ENCODE measurements at regions not wholly inside any gene's neighbourhood (a gene's known extent, or its start where the extent isn't known, plus 50 kb on each side); places are given as distances from the start of the nearest gene placed in this dataset.

GRCh38 chr1:30044656-30045144 is 678.7 kb downstream of the MATN1 start:
- TF ChIP-seq POLR2A (IDR thresholded peaks at IDR 0.05): no peak
- TF ChIP-seq, protein P1, sequence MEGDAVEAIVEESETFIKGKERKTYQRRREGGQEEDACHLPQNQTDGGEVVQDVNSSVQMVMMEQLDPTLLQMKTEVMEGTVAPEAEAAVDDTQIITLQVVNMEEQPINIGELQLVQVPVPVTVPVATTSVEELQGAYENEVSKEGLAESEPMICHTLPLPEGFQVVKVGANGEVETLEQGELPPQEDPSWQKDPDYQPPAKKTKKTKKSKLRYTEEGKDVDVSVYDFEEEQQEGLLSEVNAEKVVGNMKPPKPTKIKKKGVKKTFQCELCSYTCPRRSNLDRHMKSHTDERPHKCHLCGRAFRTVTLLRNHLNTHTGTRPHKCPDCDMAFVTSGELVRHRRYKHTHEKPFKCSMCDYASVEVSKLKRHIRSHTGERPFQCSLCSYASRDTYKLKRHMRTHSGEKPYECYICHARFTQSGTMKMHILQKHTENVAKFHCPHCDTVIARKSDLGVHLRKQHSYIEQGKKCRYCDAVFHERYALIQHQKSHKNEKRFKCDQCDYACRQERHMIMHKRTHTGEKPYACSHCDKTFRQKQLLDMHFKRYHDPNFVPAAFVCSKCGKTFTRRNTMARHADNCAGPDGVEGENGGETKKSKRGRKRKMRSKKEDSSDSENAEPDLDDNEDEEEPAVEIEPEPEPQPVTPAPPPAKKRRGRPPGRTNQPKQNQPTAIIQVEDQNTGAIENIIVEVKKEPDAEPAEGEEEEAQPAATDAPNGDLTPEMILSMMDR (IDR thresholded peaks at IDR 0.05): no peak
